Cardiac septum (tissue), 1 donor: ENCODE measurements at regions not wholly inside any gene's neighbourhood (a gene's known extent, or its start where the extent isn't known, plus 50 kb on each side); places are given as distances from the start of the nearest gene placed in this dataset.
"Not testable (repeated sequence)": the region's sequence is repeated elsewhere in the genome, so short reads cannot be mapped to it uniquely, and the experiment has no call there.

ENCODE experiments used
- DNase-seq: peaks from one replicate; pipeline ENCODE4 v3.0.0-alpha.2; 2020; ENCODE audit warnings: low spot score
- intact Hi-C: fragments of 100-400 bp; cut with DNase I; formaldehyde crosslinking; loops from one replicate; pipeline ENCODE4 v1.14.0; 2022
- donor health status: DM: no; HTN: no; CAD: no.

GRCh38 chr4:131534944-131535645, 1614.0 kb upstream of the PCDH10 start:
- intact Hi-C loops = no loop called here
- DNase-seq = no peak

- intact Hi-C loops = no loop called here
- DNase-seq = no peak
Measured at GRCh38 chr4:131540256-131540655, 1608.8 kb upstream of the PCDH10 start.

- intact Hi-C loops = no loop called here
- DNase-seq = no peak
Measured at GRCh38 chr4:131547506-131547981, 1601.5 kb upstream of the PCDH10 start.

GRCh38 chr4:131551306-131551705, 1597.8 kb upstream of the PCDH10 start:
- DNase-seq = no peak
- intact Hi-C loops = no loop called here

GRCh38 chr4:131566026-131566425, 1583.1 kb upstream of the PCDH10 start:
- intact Hi-C loops = no loop called here
- no peak for DNase-seq

GRCh38 chr4:131584587-131584986, 1564.5 kb upstream of the PCDH10 start:
- DNase-seq = no peak
- intact Hi-C loops = no loop called here

- no peak for DNase-seq
- intact Hi-C loops = no loop called here
Measured at GRCh38 chr4:131595140-131595539, 1554.0 kb upstream of the PCDH10 start.

- intact Hi-C loops = no loop called here
Measured at GRCh38 chr4:131603705-131604104, 1545.4 kb upstream of the PCDH10 start.

GRCh38 chr4:131609039-131609438, 1540.1 kb upstream of the PCDH10 start:
- no peak for DNase-seq
- intact Hi-C loops = no loop called here

More at GRCh38 chr4:131603705-131604104, 1545.4 kb upstream of the PCDH10 start:
- no peak for DNase-seq

- intact Hi-C loops, DNase-seq: not testable (repeated sequence)
Measured at GRCh38 chr4:131610517-131610916, 1538.6 kb upstream of the PCDH10 start.

GRCh38 chr4:131613086-131613823, 1535.8 kb upstream of the PCDH10 start:
- intact Hi-C loops = no loop called here
- DNase-seq = no peak

- intact Hi-C loops = no loop called here
- no peak for DNase-seq
Measured at GRCh38 chr4:131613824-131614216, 1535.3 kb upstream of the PCDH10 start.

GRCh38 chr4:131632877-131633276, 1516.2 kb upstream of the PCDH10 start:
- intact Hi-C loops = no loop called here
- DNase-seq = no peak

- intact Hi-C loops = no loop called here
- DNase-seq = no peak
Measured at GRCh38 chr4:131635191-131635590, 1513.9 kb upstream of the PCDH10 start.

GRCh38 chr4:131638781-131639180, 1510.3 kb upstream of the PCDH10 start:
- intact Hi-C loops = no loop called here
- no peak for DNase-seq

- intact Hi-C loops = no loop called here
Measured at GRCh38 chr4:131644619-131645018, 1504.5 kb upstream of the PCDH10 start.

GRCh38 chr4:131649227-131649626, 1499.9 kb upstream of the PCDH10 start:
- no peak for DNase-seq
- intact Hi-C loops = no loop called here

More at GRCh38 chr4:131644619-131645018, 1504.5 kb upstream of the PCDH10 start:
- no peak for DNase-seq

- intact Hi-C loops = no loop called here
- DNase-seq = no peak
Measured at GRCh38 chr4:131650951-131651350, 1498.1 kb upstream of the PCDH10 start.

GRCh38 chr4:131683314-131683713, 1465.8 kb upstream of the PCDH10 start:
- DNase-seq, intact Hi-C loops: not testable (repeated sequence)

- intact Hi-C loops = no loop called here
- no peak for DNase-seq
Measured at GRCh38 chr4:131721883-131722282, 1427.2 kb upstream of the PCDH10 start.

GRCh38 chr4:131723069-131723468, 1426.0 kb upstream of the PCDH10 start:
- intact Hi-C loops, DNase-seq: not testable (repeated sequence)
